A673 (cell line): ENCODE measurements at regions not wholly inside any gene's neighbourhood (a gene's known extent, or its start where the extent isn't known, plus 50 kb on each side); places are given as distances from the start of the nearest gene placed in this dataset.

Experiments
- CTCF ChIP-seq: fragments of 300-800, 200-600 bp; sonication (generic); conservative IDR thresholded peaks from 2 replicates; pipeline ENCODE4 v1.5.1; 2017; ENCODE audit warnings: low read depth, mild to moderate bottlenecking, antibody characterized with exemption, low read length, moderate library complexity, mixed read lengths
- EZH2 ChIP-seq: fragments of 200-600 bp; sonication (generic); IDR thresholded peaks from 2 replicates; pipeline ENCODE4 v1.6.1; 2017; ENCODE audit warnings: borderline replicate concordance, low read depth, mild to moderate bottlenecking, mixed read lengths, antibody characterized with exemption, low read length; ENCODE audit not compliant: poor library complexity, severe bottlenecking

- no peak for TF ChIP-seq EZH2
- TF ChIP-seq CTCF, result no peak
Observed at GRCh38 chr5:30698217-30698616, 495.3 kb upstream of the CDH6 start.
